Liver (tissue), 7 donors: ENCODE measurements at regions not wholly inside any gene's neighbourhood (a gene's known extent, or its start where the extent isn't known, plus 50 kb on each side); places are given as distances from the start of the nearest gene placed in this dataset.

Source experiments
- DNase-seq: peaks from one replicate; pipeline ENCODE4 v3.0.0-alpha.2; 2017; ENCODE audit warnings: low spot score
- H3K27ac ChIP-seq, 2 donors: one replicate each; pipeline ENCODE4 v1.7.0; 2013; ENCODE audit warnings: inconsistent platforms in 2 of 2, low read length in 2 of 2, control low read depth in 1 of 2, low read depth in 1 of 2, mild to moderate bottlenecking in 1 of 2
- H3K27me3 ChIP-seq, 4 donors: one replicate each; pipeline versions ENCODE4 v1.6.1 to v1.7.0; 2013; ENCODE audit warnings: low read length in 3 of 4, inconsistent platforms in 1 of 4, mild to moderate bottlenecking in 1 of 4, moderate library complexity in 1 of 4; ENCODE audit not compliant: control insufficient read depth in 4 of 4, insufficient read depth in 4 of 4
- H3K36me3 ChIP-seq, 4 donors: one replicate each; pipeline versions ENCODE4 v1.6.1 to v1.7.0; 2013; ENCODE audit warnings: low read length in 3 of 4, mild to moderate bottlenecking in 3 of 4, low read depth in 1 of 4, moderate library complexity in 1 of 4; ENCODE audit not compliant: control insufficient read depth in 4 of 4, insufficient read depth in 3 of 4
- H3K4me1 ChIP-seq, 4 donors: one replicate each; pipeline versions ENCODE4 v1.6.1 to v1.7.0; 2013; ENCODE audit warnings: low read length in 3 of 4, mild to moderate bottlenecking in 3 of 4, moderate library complexity in 1 of 4; ENCODE audit not compliant: control insufficient read depth in 4 of 4, insufficient read depth in 4 of 4
- H3K4me3 ChIP-seq, 3 donors: one replicate each; pipeline versions ENCODE4 v1.6.1 to v1.7.0; 2013; ENCODE audit warnings: low read length in 3 of 3, control low read depth in 1 of 3, low read depth in 1 of 3, mild to moderate bottlenecking in 1 of 3
- H3K9ac ChIP-seq, 2 donors: one replicate each; pipeline ENCODE4 v1.7.0; 2013; ENCODE audit warnings: low read length in 2 of 2, mild to moderate bottlenecking in 2 of 2, moderate library complexity in 2 of 2, control low read depth in 1 of 2, low read depth in 1 of 2
- H3K9me3 ChIP-seq, 4 donors: one replicate each; pipeline versions ENCODE4 v1.6.1 to v1.7.0; 2013; ENCODE audit warnings: low read length in 3 of 4; ENCODE audit not compliant: control insufficient read depth in 4 of 4
- FOXA1 ChIP-seq: IDR thresholded peaks from 2 replicates; pipeline ENCODE4 v1.6.1; 2016; ENCODE audit warnings: antibody characterized with exemption
- FOXA2 ChIP-seq: IDR thresholded peaks from 2 replicates; pipeline ENCODE4 v1.6.1; 2016; ENCODE audit warnings: antibody characterized with exemption
- GABPA ChIP-seq, 2 donors: IDR thresholded peaks in 1 of 2; conservative IDR thresholded peaks in 1 of 2; 2 replicates each; pipeline ENCODE4 v1.6.1; 2016; ENCODE audit warnings: antibody characterized with exemption in 2 of 2, mild to moderate bottlenecking in 1 of 2, moderate library complexity in 1 of 2
- HNF4A ChIP-seq, 2 donors: conservative IDR thresholded peaks; 2 replicates each; pipeline ENCODE4 v1.6.1; 2016; ENCODE audit warnings: antibody characterized with exemption in 2 of 2, mild to moderate bottlenecking in 2 of 2
- HNF4G ChIP-seq: IDR thresholded peaks from 2 replicates; pipeline ENCODE4 v1.6.1; 2016; ENCODE audit warnings: antibody characterized with exemption
- JUND ChIP-seq, 2 donors: IDR thresholded peaks; 2 replicates each; pipeline ENCODE4 v1.6.1; 2016; ENCODE audit warnings: antibody characterized with exemption in 2 of 2
- MAX ChIP-seq: IDR thresholded peaks from 2 replicates; pipeline ENCODE4 v1.6.1; 2016; ENCODE audit warnings: antibody characterized with exemption
- NR2F2 ChIP-seq: IDR thresholded peaks from 2 replicates; pipeline ENCODE4 v1.6.1; 2016; ENCODE audit warnings: antibody characterized with exemption
- RAD21 ChIP-seq, 2 donors: IDR thresholded peaks; 2 replicates each; pipeline ENCODE4 v1.6.1; 2016; ENCODE audit warnings: antibody characterized with exemption in 2 of 2, mild to moderate bottlenecking in 2 of 2
- REST ChIP-seq: IDR thresholded peaks from 2 replicates; pipeline ENCODE4 v1.6.1; 2016; ENCODE audit warnings: antibody characterized with exemption, mild to moderate bottlenecking
- SP1 ChIP-seq: IDR thresholded peaks from 2 replicates; pipeline ENCODE4 v1.6.1; 2018; ENCODE audit warnings: antibody characterized with exemption, mild to moderate bottlenecking
- YY1 ChIP-seq: IDR thresholded peaks from 2 replicates; pipeline ENCODE4 v1.6.1; 2016; ENCODE audit warnings: antibody characterized with exemption, mild to moderate bottlenecking
- ZBTB33 ChIP-seq: IDR thresholded peaks from 2 replicates; pipeline ENCODE4 v1.6.1; 2016; ENCODE audit warnings: antibody characterized with exemption
- WGBS: extraction: QIAGEN DNeasy Blood & Tissue Kit; methylation state at CpG from one replicate; pipeline ENCODE4 v1.1.7; 2013; 5-methylcytosine and 5-hydroxymethylcytosine counted together
- donor health status: healthy.
- donor health status: healthy.
- donor health status: healthy.
- donor health status: healthy.

- Histone ChIP-seq H3K27me3 (no peaks in the 10 kb centered on the region), H3K9me3 (peaks cover 0 to 3% (median 1%) of the 10 kb centered on the region in 4 donors), H3K4me1 (no peaks in the 10 kb centered on the region), H3K4me3 (no peak overlapping the region), H3K36me3 (no peaks in the 10 kb centered on the region), H3K9ac (no peak overlapping the region), H3K27ac (no peak overlapping the region)
- no peak for DNase-seq
- TF ChIP-seq MAX: no peak
- TF ChIP-seq FOXA2: no peak
- no peak for TF ChIP-seq JUND (IDR thresholded peaks at IDR 0.05)
- no peak for TF ChIP-seq GABPA (IDR thresholded peaks at IDR 0.05 in 1 of 2, conservative IDR thresholded peaks at IDR 0.05 in 1 of 2)
- no peak for TF ChIP-seq HNF4G
- no peak for TF ChIP-seq REST
- TF ChIP-seq NR2F2: no peak
- TF ChIP-seq YY1: no peak
- no peak for TF ChIP-seq FOXA1
- no peak for TF ChIP-seq RAD21 (IDR thresholded peaks at IDR 0.05)
- TF ChIP-seq ZBTB33: no peak
- TF ChIP-seq SP1: no peak
- TF ChIP-seq HNF4A (conservative IDR thresholded peaks at IDR 0.05): no peak
- WGBS: 64% methylated on average over 1 of the region's 1 CpG
Measured at GRCh38 chr5:99331061-99331460, 402.3 kb upstream of the CHD1 start.

GRCh38 chr5:99320436-99320835, 391.6 kb upstream of the CHD1 start:
- Histone ChIP-seq H3K36me3 (no peaks in the 10 kb centered on the region), H3K9ac (no peak overlapping the region), H3K4me1 (no peaks in the 10 kb centered on the region), H3K9me3 (no peaks in the 10 kb centered on the region), H3K27me3 (no peaks in the 10 kb centered on the region), H3K4me3 (no peak overlapping the region), H3K27ac (no peak overlapping the region)
- 49% methylated on average over 5 of the region's 5 CpGs for WGBS
- DNase-seq: no peak
- TF ChIP-seq ZBTB33 (no peak), RAD21 (IDR thresholded peaks at IDR 0.05) (peak in 1 of 2 donors; percentile 22)
